ENCODE measurements at regions not wholly inside any gene's neighbourhood (a gene's known extent, or its start where the extent isn't known, plus 50 kb on each side); places are given as distances from the start of the nearest gene placed in this dataset.

- Histone ChIP-seq H3K4me1 (ENCODE audit: control insufficient read depth in 2 of 2, insufficient read depth in 1 of 2, low read depth in 1 of 2, low read length in 2 of 2) (no peaks in the 10 kb centered on the region), H2AK5ac (ENCODE audit: low read depth, low read length) (no peak overlapping the region), H3K23ac (ENCODE audit: low read depth, low read length, poor library complexity) (no peak overlapping the region), H4K91ac (ENCODE audit: low read depth, low read length, poor library complexity) (no peak overlapping the region), H2BK15ac (ENCODE audit: low read length) (no peak overlapping the region), H3K4me3 (ENCODE audit: low read length in 2 of 2) (no peak overlapping the region), H4K8ac (ENCODE audit: low read depth, low read length) (no peak overlapping the region), H3K9me3 (replicated peaks in 1 of 2; ENCODE audit: control insufficient read depth in 2 of 2, insufficient read depth in 1 of 2, low read depth in 1 of 2, low read length in 2 of 2) (no peaks in the 10 kb centered on the region), H3K4ac (ENCODE audit: low read length) (no peak overlapping the region), H2BK12ac (ENCODE audit: low read length) (no peak overlapping the region), H2BK5ac (ENCODE audit: low read length) (no peak overlapping the region), H3K18ac (ENCODE audit: low read length) (no peak overlapping the region), H3K27ac (replicated peaks; ENCODE audit: low read length) (no peak overlapping the region), H3K14ac (ENCODE audit: low read length) (no peak overlapping the region), H3K36me3 (replicated peaks in 1 of 2; ENCODE audit: control insufficient read depth in 2 of 2, insufficient read depth in 2 of 2, low read length in 2 of 2) (no peaks in the 10 kb centered on the region), H2BK120ac (ENCODE audit: low read depth, low read length) (no peak overlapping the region), H2AFZ (ENCODE audit: low read length) (no peak overlapping the region), H3K4me2 (ENCODE audit: insufficient read depth, low read length, poor library complexity, severe bottlenecking) (no peak overlapping the region), H3K9ac (ENCODE audit: low read depth, low read length, poor library complexity) (no peak overlapping the region), H3K27me3 (ENCODE audit: control insufficient read depth in 3 of 3, insufficient read depth in 3 of 3, low read depth in 1 of 3, low read length in 3 of 3) (no peaks in the 10 kb centered on the region), H3K79me1 (ENCODE audit: low read depth, low read length) (no peaks in the 10 kb centered on the region)
- WGBS, 2 donors (ENCODE audit: extremely low coverage in 2 of 2, insufficient read length in 2 of 2, insufficient replicate concordance in 1 of 2) = no CpG with 5 or more reads among the region's 10 CpGs
- no peak for DNase-seq (ENCODE audit: low spot score)
Measured at GRCh38 chr20:60937585-60937984, 314.5 kb upstream of the CDH4 start.

- no peak overlapping the region for H3K27ac ChIP-seq (replicated peaks; ENCODE audit: low read length)
- WGBS, 2 donors (ENCODE audit: extremely low coverage in 2 of 2, insufficient read length in 2 of 2, insufficient replicate concordance in 1 of 2) = no CpG with 5 or more reads among the region's 6 CpGs
Measured at GRCh38 chr20:60941379-60941778, 310.7 kb upstream of the CDH4 start.

GRCh38 chr20:60947819-60948218 is 304.2 kb upstream of the CDH4 start:
- Histone ChIP-seq H2BK120ac (ENCODE audit: low read depth, low read length) (no peak overlapping the region), H3K23ac (ENCODE audit: low read depth, low read length, poor library complexity) (no peak overlapping the region), H2BK12ac (ENCODE audit: low read length) (no peak overlapping the region), H3K27me3 (ENCODE audit: control insufficient read depth in 3 of 3, insufficient read depth in 3 of 3, low read depth in 1 of 3, low read length in 3 of 3) (no peaks in the 10 kb centered on the region), H3K4me1 (ENCODE audit: control insufficient read depth in 2 of 2, insufficient read depth in 1 of 2, low read depth in 1 of 2, low read length in 2 of 2) (peaks cover 0 to 2% of the 10 kb centered on the region in 2 donors), H2AK5ac (ENCODE audit: low read depth, low read length) (no peak overlapping the region), H3K79me1 (ENCODE audit: low read depth, low read length) (no peaks in the 10 kb centered on the region), H2AFZ (ENCODE audit: low read length) (no peak overlapping the region), H3K4me2 (ENCODE audit: insufficient read depth, low read length, poor library complexity, severe bottlenecking) (no peak overlapping the region), H3K4ac (ENCODE audit: low read length) (no peak overlapping the region), H2BK15ac (ENCODE audit: low read length) (no peak overlapping the region), H3K9me3 (replicated peaks in 1 of 2; ENCODE audit: control insufficient read depth in 2 of 2, insufficient read depth in 1 of 2, low read depth in 1 of 2, low read length in 2 of 2) (no peaks in the 10 kb centered on the region), H3K4me3 (ENCODE audit: low read length in 2 of 2) (no peak overlapping the region), H2BK5ac (ENCODE audit: low read length) (no peak overlapping the region), H3K9ac (ENCODE audit: low read depth, low read length, poor library complexity) (no peak overlapping the region), H3K36me3 (replicated peaks in 1 of 2; ENCODE audit: control insufficient read depth in 2 of 2, insufficient read depth in 2 of 2, low read length in 2 of 2) (no peaks in the 10 kb centered on the region), H3K14ac (ENCODE audit: low read length) (no peak overlapping the region), H3K27ac (replicated peaks; ENCODE audit: low read length) (no peak overlapping the region), H4K8ac (ENCODE audit: low read depth, low read length) (no peak overlapping the region), H4K91ac (ENCODE audit: low read depth, low read length, poor library complexity) (no peak overlapping the region), H3K18ac (ENCODE audit: low read length) (no peak overlapping the region)
- no CpG with 5 or more reads among the region's 7 CpGs for WGBS, 2 donors (ENCODE audit: extremely low coverage in 2 of 2, insufficient read length in 2 of 2, insufficient replicate concordance in 1 of 2)
- no peak for DNase-seq (ENCODE audit: low spot score)

More at GRCh38 chr20:60941379-60941778, 310.7 kb upstream of the CDH4 start:
- Histone ChIP-seq H3K79me1 (ENCODE audit: low read depth, low read length) (no peaks in the 10 kb centered on the region), H3K9me3 (replicated peaks in 1 of 2; ENCODE audit: control insufficient read depth in 2 of 2, insufficient read depth in 1 of 2, low read depth in 1 of 2, low read length in 2 of 2) (no peaks in the 10 kb centered on the region), H3K4ac (ENCODE audit: low read length) (no peak overlapping the region), H3K4me2 (ENCODE audit: insufficient read depth, low read length, poor library complexity, severe bottlenecking) (no peak overlapping the region), H3K14ac (ENCODE audit: low read length) (no peak overlapping the region), H3K4me3 (ENCODE audit: low read length in 2 of 2) (no peak overlapping the region), H3K9ac (ENCODE audit: low read depth, low read length, poor library complexity) (no peak overlapping the region), H2AK5ac (ENCODE audit: low read depth, low read length) (no peak overlapping the region), H4K91ac (ENCODE audit: low read depth, low read length, poor library complexity) (no peak overlapping the region), H3K27me3 (ENCODE audit: control insufficient read depth in 3 of 3, insufficient read depth in 3 of 3, low read depth in 1 of 3, low read length in 3 of 3) (no peaks in the 10 kb centered on the region), H3K18ac (ENCODE audit: low read length) (no peak overlapping the region), H2BK12ac (ENCODE audit: low read length) (no peak overlapping the region), H4K8ac (ENCODE audit: low read depth, low read length) (no peak overlapping the region), H2BK5ac (ENCODE audit: low read length) (no peak overlapping the region), H2BK120ac (ENCODE audit: low read depth, low read length) (no peak overlapping the region), H3K36me3 (replicated peaks in 1 of 2; ENCODE audit: control insufficient read depth in 2 of 2, insufficient read depth in 2 of 2, low read length in 2 of 2) (no peaks in the 10 kb centered on the region), H3K23ac (ENCODE audit: low read depth, low read length, poor library complexity) (no peak overlapping the region), H2BK15ac (ENCODE audit: low read length) (no peak overlapping the region), H3K4me1 (ENCODE audit: control insufficient read depth in 2 of 2, insufficient read depth in 1 of 2, low read depth in 1 of 2, low read length in 2 of 2) (no peaks in the 10 kb centered on the region), H2AFZ (ENCODE audit: low read length) (no peak overlapping the region)
- no peak for DNase-seq (ENCODE audit: low spot score)

GRCh38 chr20:60948224-60948623 is 303.8 kb upstream of the CDH4 start:
- H3K36me3 ChIP-seq (replicated peaks in 1 of 2; ENCODE audit: control insufficient read depth in 2 of 2, insufficient read depth in 2 of 2, low read length in 2 of 2) = no peaks in the 10 kb centered on the region
- H3K4ac ChIP-seq (ENCODE audit: low read length) = no peak overlapping the region
- no peak overlapping the region for H3K4me3 ChIP-seq (ENCODE audit: low read length in 2 of 2)
- no peak overlapping the region for H4K91ac ChIP-seq (ENCODE audit: low read depth, low read length, poor library complexity)
- H3K9me3 ChIP-seq (replicated peaks in 1 of 2; ENCODE audit: control insufficient read depth in 2 of 2, insufficient read depth in 1 of 2, low read depth in 1 of 2, low read length in 2 of 2) = no peaks in the 10 kb centered on the region
- H3K4me2 ChIP-seq (ENCODE audit: insufficient read depth, low read length, poor library complexity, severe bottlenecking) = no peak overlapping the region
- H2BK5ac ChIP-seq (ENCODE audit: low read length) = no peak overlapping the region
- H3K27ac ChIP-seq (replicated peaks; ENCODE audit: low read length) = no peak overlapping the region
- H3K9ac ChIP-seq (ENCODE audit: low read depth, low read length, poor library complexity) = no peak overlapping the region
- H2AFZ ChIP-seq (ENCODE audit: low read length) = no peak overlapping the region
- H3K27me3 ChIP-seq (ENCODE audit: control insufficient read depth in 3 of 3, insufficient read depth in 3 of 3, low read depth in 1 of 3, low read length in 3 of 3) = no peaks in the 10 kb centered on the region
- H2BK12ac ChIP-seq (ENCODE audit: low read length) = no peak overlapping the region
- H2BK120ac ChIP-seq (ENCODE audit: low read depth, low read length) = no peak overlapping the region
- peaks cover 0 to 4% of the 10 kb centered on the region in 2 donors for H3K4me1 ChIP-seq (ENCODE audit: control insufficient read depth in 2 of 2, insufficient read depth in 1 of 2, low read depth in 1 of 2, low read length in 2 of 2)
- H2AK5ac ChIP-seq (ENCODE audit: low read depth, low read length) = no peak overlapping the region
- DNase-seq (ENCODE audit: low spot score) = no peak
- H3K18ac ChIP-seq (ENCODE audit: low read length) = no peak overlapping the region
- WGBS, 2 donors (ENCODE audit: extremely low coverage in 2 of 2, insufficient read length in 2 of 2, insufficient replicate concordance in 1 of 2) = no CpG with 5 or more reads among the region's 8 CpGs
- no peak overlapping the region for H4K8ac ChIP-seq (ENCODE audit: low read depth, low read length)
- H3K23ac ChIP-seq (ENCODE audit: low read depth, low read length, poor library complexity) = no peak overlapping the region
- H3K79me1 ChIP-seq (ENCODE audit: low read depth, low read length) = no peaks in the 10 kb centered on the region
- H3K14ac ChIP-seq (ENCODE audit: low read length) = no peak overlapping the region
- H2BK15ac ChIP-seq (ENCODE audit: low read length) = no peak overlapping the region

Data from neuronal stem cell (in vitro differentiated cells).